ENCODE measurements at regions not wholly inside any gene's neighbourhood (a gene's known extent, or its start where the extent isn't known, plus 50 kb on each side); places are given as distances from the start of the nearest gene placed in this dataset.

GRCh38 chr2:16228471-16228870 is 288.1 kb downstream of the MYCN start (continued):
- TF ChIP-seq JUND (IDR thresholded peaks at IDR 0.05) (no peak), ELF1 (IDR thresholded peaks at IDR 0.05) (no peak), SMC3 (IDR thresholded peaks at IDR 0.05; ENCODE audit: low read depth, low read length) (no peak), FOSL2 (IDR thresholded peaks at IDR 0.05; ENCODE audit: borderline replicate concordance, low read depth) (no peak), SIN3A (IDR thresholded peaks at IDR 0.05; ENCODE audit: borderline replicate concordance, low read depth, low read length) (no peak), RXRA (IDR thresholded peaks at IDR 0.05; ENCODE audit: borderline replicate concordance, low read depth) (no peak), RCOR1 (IDR thresholded peaks at IDR 0.05; ENCODE audit: low read length) (no peak), RFX5 (IDR thresholded peaks at IDR 0.05; ENCODE audit: low read length) (no peak), CHD2 (IDR thresholded peaks at IDR 0.05; ENCODE audit: low read length, partially characterized antibody) (no peak), USF2 (IDR thresholded peaks at IDR 0.05; ENCODE audit: borderline replicate concordance, low read depth, low read length) (no peak), CTCF (IDR thresholded peaks at IDR 0.05) (no peak), PBX3 (IDR thresholded peaks at IDR 0.05) (no peak)

- Histone ChIP-seq H4K20me1 (ENCODE audit: insufficient read depth) (no peaks in the 10 kb centered on the region), H3K9me2 (no peaks in the 10 kb centered on the region), H3K4me3 (ENCODE audit: low read depth in 2 of 2, low read length in 1 of 2) (no peak overlapping the region), H3K27ac (ENCODE audit: low read depth in 2 of 2, low read length in 1 of 2) (no peak overlapping the region), H2AFZ (ENCODE audit: low read depth) (no peak overlapping the region), H3K27me3 (ENCODE audit: insufficient read depth) (no peaks in the 10 kb centered on the region), H3K79me2 (ENCODE audit: insufficient read depth) (no peaks in the 10 kb centered on the region), H3F3A (replicated peaks; ENCODE audit: insufficient read depth) (no peaks in the 10 kb centered on the region), H3K4me2 (no peak overlapping the region), H3K9me3 (no peaks in the 10 kb centered on the region), H3K4me1 (ENCODE audit: control insufficient read depth in 1 of 2, insufficient read depth in 2 of 2, low read depth in 1 of 2, low read length in 1 of 2) (peaks cover 0 to 25% of the 10 kb centered on the region in 2 experiments; a peak in 1 of 4 replicates), H3K36me3 (replicated peaks in 1 of 2; ENCODE audit: control insufficient read depth in 1 of 2, insufficient read depth in 2 of 2, low read length in 1 of 2) (no peaks in the 10 kb centered on the region), H3K9ac (no peak overlapping the region)
- CTCF ChIA-PET = interaction anchor here (0.6 to 1.0 kb wide), 2 partner anchors 9 to 161 kb away, joined by 3 to 4 read pairs; no protein-coding TSS in a partner anchor
- POLR2A ChIA-PET = no interaction called here
- 57% methylated on average over 17 of the region's 17 CpGs for WGBS (ENCODE audit: low lambda C conversion rate)
- DNase-seq = no peak
- TF ChIP-seq POLR2AphosphoS5 (IDR thresholded peaks at IDR 0.05; ENCODE audit: low read depth, low read length) = no peak
- TF ChIP-seq GABPA (IDR thresholded peaks at IDR 0.05; ENCODE audit: low read depth) = no peak
- no peak for TF ChIP-seq FOSL2 (IDR thresholded peaks at IDR 0.05; ENCODE audit: borderline replicate concordance, low read depth)
- no peak for TF ChIP-seq SMC3 (IDR thresholded peaks at IDR 0.05; ENCODE audit: low read depth, low read length)
Measured at GRCh38 chr2:16227811-16228462, 287.6 kb downstream of the MYCN start.
